ENCODE measurements at regions not wholly inside any gene's neighbourhood (a gene's known extent, or its start where the extent isn't known, plus 50 kb on each side); places are given as distances from the start of the nearest gene placed in this dataset.
A peak's percentile ranks its signal among the peaks of the same experiment; 100 is the strongest.
"Not testable (repeated sequence)": the region's sequence is repeated elsewhere in the genome, so short reads cannot be mapped to it uniquely, and the experiment has no call there.

- DNase-seq: no peak
Measured at GRCh38 chr9:78982849-78983248, 588.9 kb upstream of the TLE4 start.

- DNase-seq: no peak
Measured at GRCh38 chr9:78985084-78985738, 586.6 kb upstream of the TLE4 start.

GRCh38 chr9:78986446-78986845 is 585.3 kb upstream of the TLE4 start:
- DNase-seq: no peak

DNA sequence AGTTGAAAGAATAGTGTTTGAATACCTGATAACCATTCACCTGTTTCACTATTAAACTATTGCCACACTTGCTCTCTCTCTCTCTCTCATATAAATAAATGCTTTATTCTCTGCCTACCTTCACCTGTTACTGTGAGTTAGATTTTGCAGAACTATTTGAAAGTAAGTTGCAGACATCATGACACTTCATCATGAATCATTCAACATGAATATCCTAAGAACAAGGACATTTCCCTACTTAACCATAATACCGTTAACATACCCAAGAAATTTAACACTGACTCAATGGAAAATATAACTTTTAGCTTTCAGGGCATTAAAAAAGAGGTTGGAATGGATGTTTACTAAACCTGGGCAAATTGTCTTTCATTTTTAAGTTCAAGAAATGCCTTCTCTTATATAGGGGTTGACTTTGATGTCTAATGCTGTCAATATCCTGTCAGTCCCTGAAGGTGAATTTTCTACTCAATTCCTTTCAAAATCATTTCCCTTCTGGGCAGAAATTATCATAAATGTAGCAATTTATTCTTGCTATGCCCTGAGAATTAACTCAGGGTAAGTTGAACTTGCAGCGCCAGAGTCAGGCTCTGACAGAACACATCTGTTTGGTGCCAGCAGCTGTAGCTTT is 582.6 kb upstream of the TLE4 start:
- no peak for DNase-seq

- DNase-seq: peak; percentile 49
Measured at GRCh38 chr9:78994471-78994870, 577.3 kb upstream of the TLE4 start.

GRCh38 chr9:78994974-78995373 is 576.8 kb upstream of the TLE4 start:
- not testable (repeated sequence) for DNase-seq

GRCh38 chr9:78997296-78997695 is 574.5 kb upstream of the TLE4 start:
- DNase-seq: no peak

GRCh38 chr9:79000230-79001002 is 571.3 kb upstream of the TLE4 start:
- DNase-seq: no peak

GRCh38 chr9:79001012-79001411 is 570.8 kb upstream of the TLE4 start:
- DNase-seq: no peak

GRCh38 chr9:79003514-79003913 is 568.3 kb upstream of the TLE4 start:
- DNase-seq: no peak

- no peak for DNase-seq
Measured at GRCh38 chr9:79004032-79004431, 567.7 kb upstream of the TLE4 start.

DNA sequence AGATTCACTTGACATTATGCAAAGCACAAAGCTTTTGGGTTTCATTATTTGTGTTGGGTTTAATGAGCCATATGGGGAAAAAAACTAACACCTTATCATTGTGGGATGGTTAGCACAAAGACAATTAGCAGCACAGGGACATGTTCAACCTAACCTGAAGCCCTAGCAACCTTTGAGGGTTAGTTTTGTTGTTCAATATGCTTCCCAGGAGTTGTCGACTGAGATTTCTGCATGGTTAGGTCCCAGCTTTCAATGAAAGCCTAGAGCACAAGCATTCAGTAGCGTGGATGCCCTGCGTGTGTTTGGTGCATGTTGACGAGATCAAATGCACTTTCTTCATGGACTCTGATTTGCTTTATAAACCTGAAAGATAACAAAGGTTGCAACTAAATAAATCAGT is 565.2 kb upstream of the TLE4 start:
- no peak for DNase-seq

DNA sequence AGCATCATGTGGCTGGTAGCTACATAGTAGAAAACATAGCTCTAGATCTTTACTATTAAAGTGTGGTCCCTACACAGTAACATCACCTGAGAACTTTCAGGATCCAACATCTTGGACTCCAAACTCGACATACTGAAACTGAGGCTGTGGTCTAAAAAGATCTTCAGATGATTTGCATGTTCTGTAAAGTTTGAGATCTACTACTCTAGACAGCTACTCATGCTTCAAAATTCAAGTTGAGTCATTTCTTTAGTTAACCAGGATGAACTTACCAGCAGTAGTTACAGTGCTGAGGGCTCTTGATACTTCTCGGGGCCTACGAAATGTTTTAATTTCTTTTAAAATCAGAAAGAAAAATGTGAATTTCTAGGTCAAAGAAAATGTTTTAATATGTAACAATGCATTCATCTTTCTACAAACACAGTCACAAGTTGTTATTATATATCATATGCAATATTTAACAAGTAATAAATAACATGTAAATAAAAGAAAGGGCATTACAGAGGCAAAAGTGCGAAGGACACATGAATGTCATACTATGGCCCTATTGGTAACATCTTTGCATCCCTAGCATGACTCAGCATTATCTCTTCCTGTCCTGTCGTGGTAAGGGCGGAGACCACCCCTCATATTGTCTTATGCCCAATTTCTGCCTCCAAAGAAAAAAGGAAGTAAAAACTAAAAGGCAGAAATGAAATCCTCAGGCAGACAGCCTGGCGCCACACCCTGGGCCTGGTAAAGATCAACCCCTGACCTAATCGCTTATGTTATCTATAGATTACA is 563.9 kb upstream of the TLE4 start:
- DNase-seq: no peak

GRCh38 chr9:79008916-79009315 is 562.8 kb upstream of the TLE4 start:
- DNase-seq: no peak

DNA sequence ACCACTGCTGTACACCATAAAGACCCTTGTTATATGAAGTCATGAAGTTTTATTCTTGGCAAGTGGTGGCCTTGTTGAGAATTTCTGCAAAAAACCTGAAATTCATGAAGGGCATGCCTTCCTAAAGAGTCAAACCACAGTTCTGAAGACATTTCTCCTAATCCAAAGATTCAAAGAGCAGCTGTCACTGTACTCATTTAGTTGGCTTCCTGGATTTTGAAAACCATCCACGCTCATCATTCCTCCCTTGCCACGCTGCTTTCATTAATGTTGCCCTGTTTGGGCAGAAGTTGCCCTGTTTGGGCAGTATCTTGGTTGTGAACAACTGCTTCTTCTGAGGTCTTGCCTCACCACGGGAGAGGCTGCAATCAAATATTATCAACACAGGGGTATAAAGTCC is 560.3 kb upstream of the TLE4 start:
- DNase-seq: no peak

DNA sequence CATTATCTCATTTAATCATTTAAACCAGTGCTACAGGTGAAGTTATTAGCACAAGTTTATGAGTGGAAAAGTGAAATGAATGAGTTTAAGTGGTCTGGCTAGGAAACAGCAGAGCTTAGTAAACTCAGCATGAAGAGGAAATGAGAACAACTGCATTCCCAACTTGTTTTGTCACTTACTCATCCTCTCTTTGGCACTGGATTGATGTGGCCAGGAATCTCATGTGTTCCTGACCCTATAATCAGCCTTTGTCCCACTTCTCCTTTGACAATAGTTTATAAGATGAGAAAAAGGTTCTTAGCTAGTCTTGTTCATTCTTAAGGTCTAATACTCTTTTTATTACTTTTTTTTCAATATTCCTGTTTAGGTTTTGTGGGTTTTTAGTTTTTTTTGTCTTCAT is 559.2 kb upstream of the TLE4 start:
- no peak for DNase-seq

GRCh38 chr9:79013715-79014610 is 557.8 kb upstream of the TLE4 start:
- no peak for DNase-seq

- DNase-seq: no peak
Measured at GRCh38 chr9:79014929-79015699, 556.7 kb upstream of the TLE4 start.

DNA sequence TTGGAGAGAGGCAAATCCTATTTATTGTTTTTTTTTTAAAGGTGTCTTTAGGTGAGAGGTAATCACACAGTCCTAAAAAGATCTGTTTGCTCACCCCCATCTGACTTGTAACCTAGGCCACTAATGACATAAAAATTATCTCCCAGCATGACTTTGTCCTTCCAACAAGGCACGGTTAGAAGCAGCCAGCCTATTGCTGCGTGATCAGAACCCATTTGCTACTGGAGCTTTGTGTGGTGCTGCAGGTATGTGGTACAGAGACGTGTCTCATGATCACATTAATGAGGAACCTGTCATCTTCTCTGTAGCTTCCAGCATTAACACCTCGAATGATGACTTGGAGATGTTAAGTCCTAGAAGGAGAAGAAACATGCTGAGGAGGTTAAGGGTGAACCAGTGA is 555.8 kb upstream of the TLE4 start:
- DNase-seq: no peak

DNA sequence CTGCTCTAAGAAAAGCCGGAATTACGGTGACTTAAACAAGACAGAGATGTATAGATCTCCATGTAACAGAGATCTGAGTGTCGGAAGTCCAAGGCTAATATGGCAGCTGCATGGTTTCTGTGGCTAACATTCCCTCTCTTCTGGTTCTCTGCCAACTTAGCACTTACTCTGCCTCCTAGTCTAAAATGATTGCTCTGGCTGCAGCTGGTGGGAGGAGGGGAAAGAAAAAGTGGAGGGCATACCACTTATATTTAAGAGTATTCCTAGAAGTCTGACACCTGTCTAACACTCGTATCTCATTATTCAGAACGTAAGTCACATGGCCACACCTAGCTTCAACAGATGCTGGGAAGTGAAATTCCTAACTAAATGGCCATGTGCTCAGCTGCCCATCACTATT is 551.5 kb upstream of the TLE4 start:
- DNase-seq: peak; percentile 59

DNA sequence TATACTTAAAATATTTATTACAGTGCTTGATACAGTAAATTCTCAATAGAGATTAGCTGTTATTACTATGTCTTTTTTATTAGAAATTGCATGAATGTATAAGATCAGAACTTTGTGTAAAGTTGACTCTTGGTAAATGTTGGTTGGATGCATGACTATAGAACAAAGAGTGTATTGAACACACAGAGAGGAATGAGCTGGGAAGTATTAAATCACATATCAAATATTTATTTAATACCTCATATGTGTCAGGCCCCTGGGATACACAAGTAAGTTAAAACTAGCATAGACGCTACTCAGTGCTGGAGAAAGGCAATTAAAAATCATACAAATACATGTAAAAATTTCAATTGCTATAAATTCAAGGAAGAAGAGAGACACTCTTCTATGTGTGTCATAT is 550.7 kb upstream of the TLE4 start:
- no peak for DNase-seq
